GM12892 (cell line): ENCODE measurements at regions not wholly inside any gene's neighbourhood (a gene's known extent, or its start where the extent isn't known, plus 50 kb on each side); places are given as distances from the start of the nearest gene placed in this dataset.

Source experiments
- POLR2A ChIP-seq: IDR thresholded peaks from 2 replicates; pipeline ENCODE4 v1.6.1; 2011; ENCODE audit warnings: low read depth, low read length, control low read depth
- TAF1 ChIP-seq: IDR thresholded peaks from 2 replicates; pipeline ENCODE4 v1.6.1; 2011; ENCODE audit warnings: low read depth, mild to moderate bottlenecking, control low read depth, low read length, borderline replicate concordance

GRCh38 chr14:100466111-100466856 is 120.9 kb downstream of the BEGAIN start:
- TF ChIP-seq POLR2A (no peak), TAF1 (no peak)
